ENCODE measurements at regions not wholly inside any gene's neighbourhood (a gene's known extent, or its start where the extent isn't known, plus 50 kb on each side); places are given as distances from the start of the nearest gene placed in this dataset.

- TF ChIP-seq CTCF (IDR thresholded peaks at IDR 0.05) (no peak), ZFX (IDR thresholded peaks at IDR 0.05; ENCODE audit: borderline replicate concordance) (no peak)
Observed at GRCh38 chr6:159557031-159557430, 136.0 kb downstream of the SOD2 start.

All from 22Rv1 (cell line).